NB4 (cell line): ENCODE measurements at regions not wholly inside any gene's neighbourhood (a gene's known extent, or its start where the extent isn't known, plus 50 kb on each side); places are given as distances from the start of the nearest gene placed in this dataset.

Experiments
- CTCF ChIP-seq: IDR thresholded peaks from one replicate; pipeline ENCODE4 v1.5.1; 2012; ENCODE audit warnings: low read depth, low read length
- MAX ChIP-seq: IDR thresholded peaks from 2 replicates; pipeline ENCODE4 v1.6.1; 2011; ENCODE audit warnings: low read depth, low read length
- MYC ChIP-seq: IDR thresholded peaks from 2 replicates; pipeline ENCODE4 v1.6.1; 2011; ENCODE audit warnings: low read depth, low read length
- POLR2A ChIP-seq: IDR thresholded peaks from 2 replicates; pipeline ENCODE4 v1.6.1; 2011; ENCODE audit warnings: mild to moderate bottlenecking; ENCODE audit not compliant: insufficient read length; ENCODE audit errors: extremely low read depth

GRCh38 chr10:1855911-1856310, 118.6 kb upstream of the ADARB2 start:
- TF ChIP-seq POLR2A (no peak), CTCF (no peak), MAX (no peak), MYC (no peak)
